ENCODE measurements at regions not wholly inside any gene's neighbourhood (a gene's known extent, or its start where the extent isn't known, plus 50 kb on each side); places are given as distances from the start of the nearest gene placed in this dataset.
"Not testable (repeated sequence)": the region's sequence is repeated elsewhere in the genome, so short reads cannot be mapped to it uniquely, and the experiment has no call there.

DNA sequence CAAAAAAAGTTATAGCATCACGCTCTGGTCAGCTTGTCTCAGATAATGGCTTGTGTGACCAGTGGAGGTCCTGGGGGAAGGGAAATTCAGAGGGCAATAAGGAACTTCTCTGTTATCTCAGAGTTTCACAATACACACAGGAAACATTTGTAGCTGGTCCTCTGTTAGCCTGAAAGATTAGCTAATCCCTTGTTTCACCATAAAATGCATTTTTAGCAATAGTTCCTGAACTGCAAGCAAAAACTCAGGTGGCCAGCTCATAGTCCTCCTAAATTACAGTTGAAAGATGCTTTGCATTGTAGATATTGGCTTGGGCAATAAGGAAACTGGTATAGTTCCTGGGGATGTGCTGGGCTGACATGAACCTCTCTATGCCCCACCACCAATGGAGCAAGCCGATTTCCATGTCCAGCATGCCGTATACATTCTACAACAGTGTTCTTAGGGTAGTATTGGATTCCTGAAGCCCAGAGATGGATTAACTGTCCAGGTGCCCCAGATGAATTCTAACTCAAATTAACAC, 141.5 kb upstream of the TBL1XR1 start:
- no peak for ATAC-seq

DNA sequence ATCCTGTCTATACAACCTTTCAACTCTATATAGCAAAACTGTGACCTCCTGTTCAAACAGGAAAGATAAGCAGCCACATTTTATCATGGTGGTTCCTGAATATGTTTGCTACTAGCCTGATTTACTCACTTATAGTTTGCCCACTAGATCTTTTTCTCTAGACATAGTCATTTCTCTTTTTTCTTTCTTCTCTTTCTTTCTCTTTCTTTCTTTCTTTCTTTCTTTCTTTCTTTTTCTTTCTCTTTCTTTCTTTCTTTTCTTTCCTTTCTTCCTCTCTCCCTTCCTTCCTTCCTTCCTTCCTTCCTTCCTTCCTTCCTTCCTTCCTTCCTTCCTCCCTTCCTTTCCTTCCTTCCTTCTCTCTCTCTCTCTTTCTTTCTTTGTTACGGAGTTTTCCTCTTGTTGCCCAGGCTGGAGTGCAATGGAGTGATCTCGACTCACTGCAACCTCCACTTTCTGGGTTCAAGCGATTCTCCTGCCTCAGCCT, 142.0 kb upstream of the TBL1XR1 start:
- not testable (repeated sequence) for ATAC-seq

DNA sequence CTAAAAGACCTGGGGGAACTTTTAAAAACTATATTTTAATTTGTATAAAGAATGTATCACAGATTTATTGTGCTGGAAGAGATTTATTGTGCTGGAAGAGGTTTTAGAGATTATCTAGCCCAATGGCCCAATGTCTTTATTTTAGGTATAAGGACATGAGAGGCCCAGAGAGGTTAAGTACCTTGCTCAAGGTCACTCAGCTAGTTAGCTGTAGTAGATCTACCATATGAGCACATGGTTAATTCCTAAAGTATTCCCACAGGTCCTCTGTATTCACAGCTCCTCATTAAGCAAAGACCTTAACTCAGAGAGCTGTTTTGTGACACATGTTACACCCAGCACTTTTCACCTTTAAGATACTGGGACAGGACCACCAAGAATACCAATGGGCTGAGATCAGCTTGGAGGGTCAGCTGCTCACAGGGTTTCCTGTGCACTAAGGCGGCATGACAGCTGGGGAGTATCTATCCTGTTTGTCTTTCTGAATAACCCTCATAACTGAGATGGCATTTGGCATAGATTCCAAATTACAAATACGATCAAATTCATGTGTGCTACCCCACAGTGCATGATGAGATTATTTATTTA, 143.1 kb upstream of the TBL1XR1 start:
- ATAC-seq: no peak

DNA sequence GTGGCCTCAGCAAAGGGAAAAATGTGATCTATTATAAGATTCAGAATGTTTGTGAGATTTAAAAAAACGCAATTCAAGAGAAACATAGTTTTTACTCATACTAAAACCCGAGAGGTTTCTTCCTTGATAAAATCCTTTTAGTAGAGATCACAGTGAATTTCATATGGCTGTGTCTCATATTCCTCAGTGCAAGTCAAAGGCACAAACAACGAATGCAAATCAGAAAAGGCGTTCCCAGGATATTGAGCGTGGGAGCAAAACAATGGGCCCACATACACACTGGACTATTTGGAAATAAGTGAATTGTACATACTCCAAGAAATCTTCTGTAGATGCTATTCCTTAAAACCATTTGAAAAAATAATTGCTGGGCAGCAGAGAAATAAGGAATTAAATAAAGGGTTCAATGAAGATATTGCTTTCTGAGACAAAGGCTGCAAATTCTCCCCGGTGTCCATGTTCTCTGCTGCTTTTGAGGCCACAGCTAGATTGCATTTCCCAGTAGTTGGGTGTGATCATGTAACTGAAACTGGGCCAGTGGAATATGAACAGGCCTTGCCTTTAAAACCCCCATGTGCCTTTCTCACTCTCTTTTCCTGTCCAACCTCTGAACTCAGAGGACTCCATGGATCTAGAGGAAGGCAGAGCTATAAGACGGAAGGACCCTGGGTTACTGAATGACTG, 144.6 kb upstream of the TBL1XR1 start:
- no peak for ATAC-seq

DNA sequence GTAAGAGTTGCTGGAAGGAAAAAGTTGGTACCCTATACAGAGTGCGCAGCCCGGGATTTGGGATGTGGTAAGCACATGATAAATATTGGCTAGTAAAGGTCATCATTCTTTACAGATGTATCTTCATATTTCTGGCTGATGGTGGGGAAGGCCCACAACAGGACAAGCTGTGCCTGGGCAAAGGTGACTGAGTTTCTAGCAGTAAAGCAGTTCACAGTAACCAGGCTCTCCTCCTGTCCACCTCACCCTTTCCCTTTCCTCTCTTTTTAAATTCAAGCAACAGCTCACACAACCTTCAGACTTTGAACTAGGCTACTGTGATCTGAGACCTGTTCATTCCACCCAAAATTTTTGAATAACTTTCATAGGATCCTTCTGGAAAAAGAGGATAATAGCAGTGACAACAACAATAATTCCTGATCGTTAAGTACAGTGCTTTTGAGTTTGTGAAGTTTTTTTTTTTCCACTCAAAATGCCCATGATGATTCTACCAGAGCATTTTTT, 145.9 kb upstream of the TBL1XR1 start:
- no peak for ATAC-seq

DNA sequence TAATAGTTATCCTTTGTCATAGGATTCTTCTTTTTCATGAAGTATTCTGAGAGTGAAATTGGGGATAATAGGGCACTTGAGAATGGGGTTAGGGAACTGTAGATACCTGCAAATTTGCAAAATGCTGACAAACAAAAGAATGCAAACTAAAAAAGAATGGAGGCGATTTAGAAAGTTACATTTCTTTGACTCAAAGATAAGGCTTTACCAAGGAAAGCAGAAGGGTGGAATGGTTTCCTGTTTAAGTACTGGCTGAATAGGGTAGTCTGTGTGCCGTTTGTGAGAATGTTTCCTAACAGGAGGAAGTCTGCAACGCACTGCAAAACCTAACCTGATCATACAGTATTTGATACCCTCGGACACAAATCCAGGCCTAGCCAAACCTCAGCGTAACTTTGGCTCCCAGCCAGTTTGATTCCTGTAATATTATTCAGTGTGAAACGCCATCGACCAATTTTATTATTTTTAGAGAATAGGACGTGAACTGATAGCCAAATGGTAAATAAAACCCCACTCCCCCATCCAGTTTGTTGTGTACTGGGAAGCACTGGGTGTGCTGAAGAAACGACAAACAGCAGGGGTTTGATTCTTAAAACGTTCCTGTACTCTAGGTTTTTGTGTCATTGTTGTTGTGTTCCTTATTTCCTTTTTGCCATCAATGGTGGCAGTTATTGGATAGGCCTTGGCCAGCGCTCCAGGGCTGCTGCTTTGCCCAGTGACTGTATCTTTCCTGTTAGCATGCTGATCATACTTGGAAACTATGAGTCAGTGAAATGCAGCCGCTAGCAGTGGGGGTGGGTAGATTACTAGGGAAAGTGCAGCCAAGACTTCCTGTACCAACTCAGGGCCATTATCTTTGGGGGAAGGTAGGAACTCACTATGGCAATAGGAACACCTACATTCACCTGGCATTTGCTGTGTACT, 148.0 kb upstream of the TBL1XR1 start:
- peak; percentile 99 for ATAC-seq

DNA sequence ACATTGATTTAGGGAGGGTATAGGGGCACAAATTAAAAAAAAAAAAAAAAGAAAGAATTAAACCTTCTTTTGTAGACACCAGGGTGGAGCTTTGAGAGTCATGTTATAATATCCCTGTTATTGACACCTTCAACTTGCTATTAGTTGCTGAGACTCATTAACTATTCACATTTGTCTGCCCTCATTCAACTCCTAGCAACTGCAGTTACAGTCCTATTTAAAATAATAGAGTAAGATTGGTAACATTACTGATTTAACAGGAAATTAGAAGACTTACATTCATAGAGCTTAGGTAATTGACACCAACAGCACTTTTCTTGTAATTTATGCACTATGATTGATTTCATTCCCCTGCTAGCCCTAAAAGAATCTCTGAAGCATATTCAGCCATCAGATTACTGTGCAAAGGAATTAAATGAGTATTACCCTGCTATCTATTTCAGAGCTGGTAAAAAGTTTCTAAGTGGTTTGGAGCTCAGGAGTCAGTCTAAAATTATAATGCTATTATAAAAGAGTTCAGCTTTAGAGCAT, 148.8 kb upstream of the TBL1XR1 start:
- no peak for ATAC-seq

DNA sequence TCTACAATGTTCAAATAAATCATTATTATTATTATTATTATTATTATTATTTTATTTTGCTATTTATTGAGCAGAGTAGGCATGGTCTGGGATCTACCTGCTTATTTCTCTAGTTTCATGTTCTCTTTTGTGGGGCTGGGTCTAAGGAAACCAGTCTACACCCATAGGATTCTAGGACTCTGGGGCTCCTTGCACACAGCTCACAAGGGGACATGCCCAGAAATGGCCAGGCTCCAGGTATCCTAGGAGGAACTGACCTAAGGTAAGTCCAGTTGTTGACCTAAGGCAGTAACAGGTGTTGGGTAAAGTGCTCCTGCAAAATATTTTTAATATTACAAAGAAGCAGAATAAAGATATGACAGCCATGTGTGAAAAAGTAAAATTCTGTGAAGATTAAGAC, 149.6 kb upstream of the TBL1XR1 start:
- no peak for ATAC-seq

DNA sequence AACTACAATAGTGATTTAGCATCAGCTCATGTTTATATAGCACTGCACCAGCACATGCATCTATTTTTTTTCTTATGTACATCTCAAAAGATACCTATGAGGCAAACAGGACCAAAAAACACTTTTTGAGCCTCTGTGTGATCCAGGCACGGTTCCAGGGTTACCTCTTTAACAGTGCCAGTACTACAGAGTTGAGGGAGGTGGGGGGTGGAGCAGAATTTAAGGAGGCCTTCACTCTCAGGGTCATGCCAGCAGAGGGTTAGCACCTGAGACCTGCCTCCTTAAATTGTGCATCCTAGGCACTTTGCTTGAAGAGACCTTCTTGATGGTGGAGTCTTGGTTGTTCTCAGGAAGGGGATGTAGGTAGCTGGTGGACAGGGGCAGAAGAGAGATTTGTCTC, 150.3 kb upstream of the TBL1XR1 start:
- no peak for ATAC-seq

DNA sequence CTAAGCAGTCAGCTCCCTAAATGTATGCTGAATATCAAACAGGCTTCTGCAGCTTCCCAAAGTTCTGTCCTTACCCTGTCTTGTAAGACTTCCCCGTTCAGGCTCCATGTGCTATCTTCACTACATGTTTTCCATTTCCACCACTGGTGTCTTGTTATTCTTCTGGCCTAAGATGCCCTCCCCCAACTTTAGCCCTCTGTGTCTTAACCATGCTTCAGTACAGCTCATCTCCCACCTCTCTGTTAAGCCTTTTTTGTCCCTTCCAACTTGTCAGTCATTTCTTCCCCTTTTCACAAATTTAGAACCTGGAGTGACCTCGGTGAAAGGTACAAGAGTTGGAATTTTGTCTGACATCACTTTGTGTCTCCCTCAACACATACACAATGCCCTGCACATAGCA, 151.7 kb upstream of the TBL1XR1 start:
- no peak for ATAC-seq

DNA sequence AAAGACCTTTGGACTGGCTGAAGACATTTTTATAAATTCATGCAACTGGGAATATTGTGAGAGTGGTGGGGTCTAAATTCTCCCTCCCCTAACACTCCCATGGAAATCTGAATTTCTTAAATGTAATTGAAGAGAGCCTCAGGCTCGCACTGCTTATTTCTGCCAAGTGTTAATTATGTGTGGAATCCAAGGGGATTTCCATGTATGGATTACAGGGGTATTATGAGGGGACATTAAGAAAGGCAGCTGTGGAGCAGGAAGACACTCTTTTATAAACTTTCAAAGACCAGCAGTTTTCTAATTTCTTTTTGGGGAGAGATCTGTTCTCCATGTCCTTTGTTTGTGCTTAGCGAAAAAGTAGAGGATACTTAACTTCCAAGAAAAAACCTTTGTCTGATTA, 152.1 kb upstream of the TBL1XR1 start:
- no peak for ATAC-seq

DNA sequence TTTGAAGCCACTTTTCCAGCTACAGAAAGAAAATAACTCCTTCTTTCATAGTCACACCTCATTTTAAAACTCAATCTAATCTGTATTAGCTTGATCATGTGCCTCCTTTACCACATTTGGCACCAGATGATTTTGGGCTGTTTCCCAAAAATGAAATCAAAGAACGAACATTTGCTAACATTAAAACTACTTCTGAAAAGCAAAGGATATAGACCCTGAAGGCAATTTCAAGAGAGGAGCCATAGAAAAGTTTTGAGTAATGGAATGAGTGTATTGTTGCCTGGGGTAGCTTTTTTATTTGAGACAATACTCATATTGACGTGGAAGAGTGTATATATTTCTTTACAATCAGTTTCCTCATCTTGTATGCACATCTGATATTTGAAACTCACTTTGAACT, 152.8 kb upstream of the TBL1XR1 start:
- ATAC-seq: no peak

DNA sequence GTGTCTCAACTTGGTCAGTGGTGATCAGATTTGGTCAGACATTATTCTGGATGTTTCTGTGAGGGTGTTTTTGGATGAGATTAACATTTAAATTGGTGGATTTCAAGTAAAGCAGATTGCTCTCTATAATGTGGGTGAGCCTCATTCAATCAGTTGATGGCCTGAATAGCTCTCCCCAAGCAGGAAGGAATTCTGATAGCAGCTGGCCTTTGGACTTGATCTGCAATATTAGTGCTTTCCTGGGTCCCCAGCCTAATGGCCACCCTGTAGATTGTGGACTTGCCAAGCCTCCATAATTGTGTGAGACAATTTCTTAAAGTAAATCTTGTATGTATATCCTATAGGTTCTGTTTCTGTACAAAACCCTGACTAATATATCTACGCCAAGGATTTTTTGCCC, 153.9 kb upstream of the TBL1XR1 start:
- ATAC-seq: no peak

DNA sequence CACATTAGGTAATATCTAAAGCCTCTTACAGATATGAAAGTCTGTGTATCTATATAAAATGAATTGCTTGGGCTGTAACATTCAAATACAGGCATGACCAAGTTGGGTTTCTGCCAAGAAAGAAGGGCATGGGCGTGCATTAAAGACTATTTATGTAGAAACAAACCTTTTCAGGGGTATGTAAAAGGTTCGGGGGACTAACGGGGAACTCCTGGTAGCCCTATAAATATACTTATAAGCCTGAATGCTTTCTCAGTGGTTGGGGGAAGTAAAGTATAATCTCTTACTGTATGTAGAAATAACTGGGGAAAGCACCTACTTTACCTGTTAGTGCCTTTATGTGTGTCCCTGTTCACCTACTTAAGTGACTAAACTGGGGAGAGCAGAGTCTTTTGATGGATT, 154.5 kb upstream of the TBL1XR1 start:
- peak; percentile 59 for ATAC-seq

DNA sequence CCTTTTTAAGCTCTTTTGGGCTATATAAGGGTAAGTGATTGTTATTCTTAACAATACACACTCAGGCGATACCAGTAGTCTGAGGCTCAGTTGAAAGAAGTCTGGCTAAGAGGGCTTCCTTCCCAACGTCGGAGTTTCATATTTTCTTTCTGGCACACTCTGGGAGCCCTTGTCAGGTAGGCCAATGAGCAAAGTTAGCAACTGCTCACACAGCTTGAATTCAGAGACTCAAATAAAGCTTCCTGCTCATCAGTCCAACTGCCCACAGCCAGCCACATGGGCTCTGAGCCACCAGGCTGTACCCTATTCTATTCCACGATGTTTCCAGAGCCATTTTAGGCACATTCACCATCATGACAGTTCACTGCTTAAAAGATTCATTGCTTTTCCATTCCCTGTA, 155.1 kb upstream of the TBL1XR1 start:
- no peak for ATAC-seq

DNA sequence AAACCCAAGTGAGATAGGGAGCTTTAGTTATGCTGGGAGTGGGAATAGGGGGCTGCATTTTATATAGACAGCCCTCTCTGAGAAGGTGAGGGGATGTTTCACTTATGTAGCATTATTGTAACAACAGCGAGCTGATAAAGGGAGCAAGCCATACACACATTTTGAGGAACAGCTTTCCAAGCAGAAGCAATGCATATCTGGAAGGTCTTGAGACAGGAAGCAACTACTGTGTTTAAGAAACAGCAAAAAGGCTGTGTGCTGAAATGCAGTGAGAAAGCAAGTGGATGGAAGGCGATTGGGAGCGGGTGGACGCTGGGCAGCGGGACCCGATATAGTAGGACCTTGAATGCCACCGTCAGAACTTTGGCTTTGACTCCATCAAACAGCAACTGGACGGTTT, 155.9 kb upstream of the TBL1XR1 start:
- no peak for ATAC-seq

DNA sequence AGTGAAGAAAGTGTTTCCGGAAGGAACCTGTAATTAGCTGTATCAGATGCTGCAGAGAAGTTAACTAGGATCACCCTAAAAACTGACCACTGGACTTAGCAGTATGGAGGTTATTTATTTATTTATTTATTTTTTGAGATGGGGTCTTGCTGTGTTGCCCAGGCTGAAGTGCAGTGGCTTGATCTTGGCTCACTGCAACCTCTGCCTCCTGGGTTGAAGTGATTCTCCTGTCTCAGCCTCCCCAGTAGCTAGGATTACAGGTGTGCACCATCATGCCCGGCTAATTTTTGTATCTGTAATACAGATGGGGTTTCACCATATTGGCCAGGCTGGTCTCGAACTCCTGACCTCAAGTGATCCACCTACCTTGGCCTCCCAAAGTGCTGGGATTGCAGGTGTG, 156.6 kb upstream of the TBL1XR1 start:
- ATAC-seq: not testable (repeated sequence)

DNA sequence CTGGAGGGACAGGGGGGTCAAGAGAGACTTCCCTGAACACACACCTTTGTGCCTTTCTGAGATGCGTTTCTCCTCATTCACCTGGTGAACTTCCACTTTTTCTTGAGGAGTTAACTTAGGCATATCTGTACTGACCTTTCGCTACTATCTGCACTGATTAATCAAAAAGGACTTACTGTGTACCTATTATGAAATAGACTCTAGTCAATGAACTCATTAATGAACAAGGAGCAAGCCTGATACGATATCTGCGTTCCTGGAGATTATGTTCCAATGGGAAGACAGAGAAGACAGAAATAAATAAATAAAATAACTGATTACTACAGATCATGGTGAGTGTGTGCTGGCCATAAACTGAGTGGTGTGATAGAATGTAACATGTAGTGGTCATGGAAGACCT, 157.2 kb upstream of the TBL1XR1 start:
- ATAC-seq: no peak

DNA sequence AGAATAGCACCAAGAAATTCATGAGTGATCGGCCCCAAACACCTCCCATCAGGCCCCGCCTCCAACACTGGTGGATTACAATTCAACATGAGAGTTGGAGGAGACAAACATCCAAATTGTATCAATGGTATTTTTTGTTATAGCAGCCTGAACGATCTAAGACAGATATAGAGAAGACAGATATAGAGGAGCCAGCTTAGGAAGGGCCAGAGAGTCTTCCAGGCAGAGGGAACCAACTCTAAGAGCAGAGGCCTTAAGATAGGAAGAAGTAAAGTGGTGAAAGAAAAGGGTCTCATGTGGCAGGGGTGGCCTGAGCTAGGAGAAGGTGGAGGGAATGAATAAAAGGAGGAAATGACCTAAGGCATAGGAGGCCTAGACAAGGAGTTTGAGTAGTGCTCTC, 158.8 kb upstream of the TBL1XR1 start:
- no peak for ATAC-seq

DNA sequence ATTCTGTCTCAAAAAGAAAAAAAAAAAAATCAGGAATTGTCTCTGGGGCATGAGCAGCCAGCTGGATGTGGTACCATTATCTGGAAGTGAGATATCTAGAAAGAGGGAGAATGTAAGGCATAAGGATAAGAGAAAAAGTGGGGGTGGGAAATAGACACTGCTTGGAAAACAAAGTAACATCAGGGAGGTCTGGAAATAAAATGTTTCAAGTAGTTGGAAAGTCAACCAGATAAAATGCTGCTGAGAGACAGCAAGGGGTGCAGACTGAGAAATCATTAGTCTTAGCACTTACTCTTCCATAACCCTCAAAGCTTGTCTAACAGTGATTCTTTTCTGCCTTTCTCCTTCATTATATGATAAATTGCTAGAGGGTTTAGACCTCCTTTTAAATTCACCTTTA, 159.7 kb upstream of the TBL1XR1 start:
- ATAC-seq: no peak

DNA sequence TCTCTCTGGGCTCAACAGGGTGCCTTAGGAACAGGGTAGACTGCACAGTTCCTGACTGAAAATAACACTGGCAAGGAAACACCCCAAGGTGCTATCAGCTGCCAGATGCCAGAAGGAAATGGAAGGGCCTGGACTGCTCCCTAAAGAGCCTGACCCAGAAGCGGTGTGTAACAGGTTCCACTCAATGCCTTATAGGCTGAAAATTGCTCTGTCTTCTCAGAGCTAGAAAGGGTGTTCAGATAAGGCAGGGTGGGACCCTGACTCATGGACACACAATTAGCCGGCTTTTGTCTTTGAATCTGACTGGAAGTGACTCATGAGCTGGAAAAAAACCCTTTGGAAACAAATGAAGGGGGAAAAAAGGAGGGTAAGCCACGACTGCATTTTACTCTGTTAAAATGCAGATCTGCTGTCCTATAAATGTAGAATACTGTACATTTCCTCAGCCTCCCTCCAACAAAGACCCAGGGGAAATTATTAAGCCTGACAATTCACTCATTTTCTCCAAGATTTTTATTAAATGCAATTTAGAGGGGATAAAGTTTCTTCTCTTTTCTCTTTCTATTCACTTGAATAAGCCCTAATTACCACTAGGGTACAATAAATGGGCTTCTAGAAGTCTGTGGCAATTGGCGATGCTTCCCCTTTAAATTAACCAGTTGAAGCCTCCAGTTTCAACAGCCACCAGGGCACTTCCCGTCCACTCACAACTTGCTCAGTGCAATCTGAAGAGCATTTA, 160.2 kb upstream of the TBL1XR1 start:
- ATAC-seq: peak; percentile 83
